ENCODE measurements at regions not wholly inside any gene's neighbourhood (a gene's known extent, or its start where the extent isn't known, plus 50 kb on each side); places are given as distances from the start of the nearest gene placed in this dataset.
"Not testable (repeated sequence)": the region's sequence is repeated elsewhere in the genome, so short reads cannot be mapped to it uniquely, and the experiment has no call there.

GRCh38 chr21:41570791-41571355, 62.9 kb upstream of the TMPRSS2 start:
- no peak overlapping the region for H3K27ac ChIP-seq (ENCODE audit: insufficient read depth, low read length)
- no peaks in the 10 kb centered on the region for H3K27me3 ChIP-seq (ENCODE audit: control insufficient read depth, insufficient read depth, low read length)
- H3K4me1 ChIP-seq (ENCODE audit: control insufficient read depth, extremely low read depth, insufficient read depth, low read length): no peaks in the 10 kb centered on the region
- no peaks in the 10 kb centered on the region for H3K9me3 ChIP-seq (ENCODE audit: control insufficient read depth, insufficient read depth, low read depth, low read length)
- DNase-seq (ENCODE audit: low read depth in 2 of 2): no peak
- no peak overlapping the region for H3K4me2 ChIP-seq (ENCODE audit: extremely low read depth, insufficient read depth, low read length)
- H3K9ac ChIP-seq (ENCODE audit: insufficient read depth, low read length): no peak overlapping the region
- TF ChIP-seq CTCF (conservative IDR thresholded peaks at IDR 0.05 in 1 of 2, IDR thresholded peaks at IDR 0.05 in 1 of 2; ENCODE audit: low read depth in 1 of 2, low read length in 2 of 2) (no peak), EZH2 (IDR thresholded peaks at IDR 0.05; ENCODE audit: low read length, missing control alignments) (no peak)
- H3K36me3 ChIP-seq (ENCODE audit: control insufficient read depth, insufficient read depth, low read length): no peaks in the 10 kb centered on the region
- H3K4me3 ChIP-seq (replicated peaks in 1 of 4; ENCODE audit: control extremely low read depth in 1 of 4, insufficient read depth in 1 of 4, low read depth in 3 of 4, low read length in 4 of 4): no peak overlapping the region
- no peaks in the 10 kb centered on the region for H3K79me2 ChIP-seq (ENCODE audit: control insufficient read depth, insufficient read depth, low read length)
- no peaks in the 10 kb centered on the region for H4K20me1 ChIP-seq (ENCODE audit: control insufficient read depth, extremely low read depth, insufficient read depth, low read length)
- H2AFZ ChIP-seq (ENCODE audit: low read length): no peak overlapping the region

- no peaks in the 10 kb centered on the region for H3K4me1 ChIP-seq (ENCODE audit: control insufficient read depth, extremely low read depth, insufficient read depth, low read length)
- no peak overlapping the region for H3K9ac ChIP-seq (ENCODE audit: insufficient read depth, low read length)
- H4K20me1 ChIP-seq (ENCODE audit: control insufficient read depth, extremely low read depth, insufficient read depth, low read length): no peaks in the 10 kb centered on the region
- no peaks in the 10 kb centered on the region for H3K36me3 ChIP-seq (ENCODE audit: control insufficient read depth, insufficient read depth, low read length)
- DNase-seq (ENCODE audit: low read depth in 2 of 2): no peak
- no peak overlapping the region for H3K4me3 ChIP-seq (replicated peaks in 1 of 4; ENCODE audit: control extremely low read depth in 1 of 4, insufficient read depth in 1 of 4, low read depth in 3 of 4, low read length in 4 of 4)
- no peak for TF ChIP-seq CTCF (conservative IDR thresholded peaks at IDR 0.05 in 1 of 2, IDR thresholded peaks at IDR 0.05 in 1 of 2; ENCODE audit: low read depth in 1 of 2, low read length in 2 of 2)
- TF ChIP-seq EZH2 (IDR thresholded peaks at IDR 0.05; ENCODE audit: low read length, missing control alignments): no peak
- no peak overlapping the region for H3K4me2 ChIP-seq (ENCODE audit: extremely low read depth, insufficient read depth, low read length)
- no peak overlapping the region for H2AFZ ChIP-seq (ENCODE audit: low read length)
- H3K79me2 ChIP-seq (ENCODE audit: control insufficient read depth, insufficient read depth, low read length): no peaks in the 10 kb centered on the region
- H3K27ac ChIP-seq (ENCODE audit: insufficient read depth, low read length): no peak overlapping the region
- H3K9me3 ChIP-seq (ENCODE audit: control insufficient read depth, insufficient read depth, low read depth, low read length): no peaks in the 10 kb centered on the region
- no peaks in the 10 kb centered on the region for H3K27me3 ChIP-seq (ENCODE audit: control insufficient read depth, insufficient read depth, low read length)
Observed at GRCh38 chr21:41568606-41569385, 60.8 kb upstream of the TMPRSS2 start.

- no peaks in the 10 kb centered on the region for H3K4me1 ChIP-seq (ENCODE audit: control insufficient read depth, extremely low read depth, insufficient read depth, low read length)
- no peak for DNase-seq (ENCODE audit: low read depth in 2 of 2)
- no peaks in the 10 kb centered on the region for H3K27me3 ChIP-seq (ENCODE audit: control insufficient read depth, insufficient read depth, low read length)
- H3K27ac ChIP-seq (ENCODE audit: insufficient read depth, low read length): no peak overlapping the region
- no peak overlapping the region for H3K4me3 ChIP-seq (replicated peaks in 1 of 4; ENCODE audit: control extremely low read depth in 1 of 4, insufficient read depth in 1 of 4, low read depth in 3 of 4, low read length in 4 of 4)
- H2AFZ ChIP-seq (ENCODE audit: low read length): no peak overlapping the region
- no peaks in the 10 kb centered on the region for H3K9me3 ChIP-seq (ENCODE audit: control insufficient read depth, insufficient read depth, low read depth, low read length)
- TF ChIP-seq EZH2 (IDR thresholded peaks at IDR 0.05; ENCODE audit: low read length, missing control alignments): no peak
- TF ChIP-seq CTCF (conservative IDR thresholded peaks at IDR 0.05 in 1 of 2, IDR thresholded peaks at IDR 0.05 in 1 of 2; ENCODE audit: low read depth in 1 of 2, low read length in 2 of 2): no peak
- H3K36me3 ChIP-seq (ENCODE audit: control insufficient read depth, insufficient read depth, low read length): no peaks in the 10 kb centered on the region
- no peaks in the 10 kb centered on the region for H3K79me2 ChIP-seq (ENCODE audit: control insufficient read depth, insufficient read depth, low read length)
- no peak overlapping the region for H3K9ac ChIP-seq (ENCODE audit: insufficient read depth, low read length)
- H4K20me1 ChIP-seq (ENCODE audit: control insufficient read depth, extremely low read depth, insufficient read depth, low read length): no peaks in the 10 kb centered on the region
- H3K4me2 ChIP-seq (ENCODE audit: extremely low read depth, insufficient read depth, low read length): no peak overlapping the region
Observed at GRCh38 chr21:41567901-41568510, 60.0 kb upstream of the TMPRSS2 start.

- H4K20me1 ChIP-seq (ENCODE audit: control insufficient read depth, extremely low read depth, insufficient read depth, low read length); H3K27me3 ChIP-seq (ENCODE audit: control insufficient read depth, insufficient read depth, low read length); H3K36me3 ChIP-seq (ENCODE audit: control insufficient read depth, insufficient read depth, low read length); H3K4me3 ChIP-seq (replicated peaks in 1 of 4; ENCODE audit: control extremely low read depth in 1 of 4, insufficient read depth in 1 of 4, low read depth in 3 of 4, low read length in 4 of 4); H3K9me3 ChIP-seq (ENCODE audit: control insufficient read depth, insufficient read depth, low read depth, low read length); DNase-seq (ENCODE audit: low read depth in 2 of 2); H3K4me1 ChIP-seq (ENCODE audit: control insufficient read depth, extremely low read depth, insufficient read depth, low read length); H3K9ac ChIP-seq (ENCODE audit: insufficient read depth, low read length); H3K4me2 ChIP-seq (ENCODE audit: extremely low read depth, insufficient read depth, low read length); H3K27ac ChIP-seq (ENCODE audit: insufficient read depth, low read length); H3K79me2 ChIP-seq (ENCODE audit: control insufficient read depth, insufficient read depth, low read length); H2AFZ ChIP-seq (ENCODE audit: low read length): not testable (repeated sequence)
Observed at GRCh38 chr21:41567237-41567636, 59.3 kb upstream of the TMPRSS2 start.

Data from fibroblast of lung (primary cell).